MM.1S (cell line): ENCODE measurements at regions not wholly inside any gene's neighbourhood (a gene's known extent, or its start where the extent isn't known, plus 50 kb on each side); places are given as distances from the start of the nearest gene placed in this dataset.

Experiments used
- CTCF ChIP-seq: fragments of 300-600 bp; sonication (generic); IDR thresholded peaks from 2 replicates; pipeline ENCODE4 v1.5.1; 2016; ENCODE audit warnings: antibody characterized with exemption, low read length, mixed read lengths
- EZH2 ChIP-seq: fragments of 300-600 bp; sonication (generic); optimal IDR thresholded peaks from 2 replicates; pipeline ENCODE3; 2017; ENCODE audit warnings: low read depth, mild to moderate bottlenecking, antibody characterized with exemption, low read length, mixed read lengths

DNA sequence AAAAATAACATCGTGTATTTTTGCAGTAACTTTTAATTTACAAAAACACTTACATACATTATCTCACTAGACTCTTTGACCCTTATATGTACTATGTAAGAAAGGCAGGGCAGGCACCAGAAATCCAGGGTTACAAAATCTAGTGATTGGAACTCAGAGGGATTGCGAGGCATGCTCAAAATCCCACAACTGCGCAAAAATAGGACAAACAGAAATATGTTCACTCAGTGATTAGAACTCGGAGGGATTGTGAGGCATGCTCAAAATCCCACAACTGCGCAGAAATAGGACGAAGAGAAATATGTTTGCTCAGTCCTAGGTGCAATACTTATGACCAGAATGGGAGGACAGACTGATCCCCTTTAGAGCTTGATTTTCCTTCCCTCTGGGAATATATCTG, 79.2 kb upstream of the TGFBR2 start:
- no peak for TF ChIP-seq EZH2
- no peak for TF ChIP-seq CTCF
